ENCODE measurements at regions not wholly inside any gene's neighbourhood (a gene's known extent, or its start where the extent isn't known, plus 50 kb on each side); places are given as distances from the start of the nearest gene placed in this dataset.

- no peaks in the 10 kb centered on the region for H3K9me3 Mint-ChIP-seq (ENCODE audit: low read depth)
- H3K4me1 Mint-ChIP-seq (ENCODE audit: low read depth) = no peaks in the 10 kb centered on the region
- no peak overlapping the region for H3K27ac Mint-ChIP-seq
- H3K4me3 Mint-ChIP-seq = no peak overlapping the region
- peaks cover 25% of the 10 kb centered on the region for H3K27me3 Mint-ChIP-seq
- H3K36me3 Mint-ChIP-seq = no peaks in the 10 kb centered on the region
Measured at GRCh38 chr1:22212400-22213233, 69.7 kb upstream of the WNT4 start.

- Mint-ChIP-seq H3K4me1 (ENCODE audit: low read depth) (no peaks in the 10 kb centered on the region), H3K9me3 (ENCODE audit: low read depth) (no peaks in the 10 kb centered on the region), H3K27ac (no peak overlapping the region), H3K4me3 (no peak overlapping the region), H3K27me3 (peaks cover 15% of the 10 kb centered on the region), H3K36me3 (no peaks in the 10 kb centered on the region)
Measured at GRCh38 chr1:22216210-22216883, 73.5 kb upstream of the WNT4 start.

DNA sequence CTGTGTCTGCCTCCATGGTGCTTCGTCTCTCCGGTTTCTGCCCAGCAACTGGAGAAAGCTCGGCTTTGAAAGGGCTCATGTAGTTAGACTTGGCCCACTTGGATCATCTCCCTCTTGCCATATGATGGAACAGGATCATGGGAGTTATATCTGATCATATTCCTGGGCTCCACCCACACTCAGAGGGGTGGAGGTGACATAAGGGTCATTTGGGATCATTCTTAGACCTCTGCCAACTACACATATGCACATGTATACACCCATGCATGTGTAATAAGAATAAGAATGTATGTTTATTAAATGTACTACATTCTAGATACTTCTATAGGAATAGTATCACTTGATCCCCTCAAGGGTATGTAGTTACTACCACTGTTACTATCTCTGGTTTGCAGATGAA, 74.1 kb upstream of the WNT4 start:
- H3K27ac Mint-ChIP-seq = no peak overlapping the region

GRCh38 chr1:22217811-22218460, 75.0 kb upstream of the WNT4 start:
- Mint-ChIP-seq H3K27me3 (peaks cover 13% of the 10 kb centered on the region), H3K36me3 (no peaks in the 10 kb centered on the region), H3K9me3 (ENCODE audit: low read depth) (no peaks in the 10 kb centered on the region), H3K27ac (no peak overlapping the region), H3K4me3 (no peak overlapping the region), H3K4me1 (ENCODE audit: low read depth) (no peaks in the 10 kb centered on the region)

More for the DNA sequence above, 74.1 kb upstream of the WNT4 start:
- Mint-ChIP-seq H3K4me3 (no peak overlapping the region), H3K9me3 (ENCODE audit: low read depth) (no peaks in the 10 kb centered on the region), H3K27me3 (peaks cover 14% of the 10 kb centered on the region), H3K4me1 (ENCODE audit: low read depth) (no peaks in the 10 kb centered on the region), H3K36me3 (no peaks in the 10 kb centered on the region)

GRCh38 chr1:22218618-22219250, 75.8 kb upstream of the WNT4 start:
- H3K27me3 Mint-ChIP-seq = peaks cover 8% of the 10 kb centered on the region
- H3K9me3 Mint-ChIP-seq (ENCODE audit: low read depth) = no peaks in the 10 kb centered on the region
- H3K27ac Mint-ChIP-seq = no peak overlapping the region
- no peaks in the 10 kb centered on the region for H3K4me1 Mint-ChIP-seq (ENCODE audit: low read depth)
- no peak overlapping the region for H3K4me3 Mint-ChIP-seq
- no peaks in the 10 kb centered on the region for H3K36me3 Mint-ChIP-seq

DNA sequence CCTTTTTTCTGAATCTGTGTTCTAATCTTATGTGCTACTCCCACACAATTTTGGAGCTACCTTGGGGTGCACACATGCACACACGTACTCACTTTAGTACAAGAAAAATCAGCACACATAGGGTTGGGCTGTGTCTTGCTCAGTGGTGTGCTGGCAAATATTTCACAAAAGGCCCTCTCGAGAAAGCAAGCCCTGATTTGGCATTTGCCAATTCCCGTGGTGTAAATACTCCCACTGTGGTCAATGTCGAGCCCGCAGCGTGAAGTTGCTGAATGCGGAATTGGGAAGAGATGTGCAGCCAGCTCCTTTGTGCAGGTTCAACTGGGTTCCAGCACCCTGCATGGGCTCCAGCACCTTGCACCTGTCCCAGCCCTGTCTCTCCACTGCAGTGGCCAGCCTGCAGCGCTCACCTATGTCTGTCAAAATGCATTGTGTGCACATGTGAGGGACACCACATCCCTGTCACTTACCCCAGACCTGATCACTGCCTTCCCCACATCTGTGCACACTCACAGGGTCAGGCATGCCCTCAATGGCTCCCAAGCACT, 78.4 kb upstream of the WNT4 start:
- Mint-ChIP-seq H3K4me3 (no peak overlapping the region), H3K9me3 (ENCODE audit: low read depth) (no peaks in the 10 kb centered on the region), H3K27ac (no peak overlapping the region), H3K4me1 (ENCODE audit: low read depth) (no peaks in the 10 kb centered on the region), H3K27me3 (peaks cover 7% of the 10 kb centered on the region), H3K36me3 (peaks cover 2% of the 10 kb centered on the region)

GRCh38 chr1:22222723-22223122, 79.8 kb upstream of the WNT4 start:
- Mint-ChIP-seq H3K4me3 (no peak overlapping the region), H3K4me1 (ENCODE audit: low read depth) (no peaks in the 10 kb centered on the region)

GRCh38 chr1:22223176-22223575, 80.3 kb upstream of the WNT4 start:
- Mint-ChIP-seq H3K4me3 (no peak overlapping the region), H3K27me3 (peaks cover 7% of the 10 kb centered on the region), H3K9me3 (ENCODE audit: low read depth) (no peaks in the 10 kb centered on the region), H3K27ac (no peak overlapping the region), H3K36me3 (peaks cover 2% of the 10 kb centered on the region), H3K4me1 (ENCODE audit: low read depth) (no peaks in the 10 kb centered on the region)

More at GRCh38 chr1:22222723-22223122, 79.8 kb upstream of the WNT4 start:
- no peak overlapping the region for H3K27ac Mint-ChIP-seq
- H3K36me3 Mint-ChIP-seq = peaks cover 2% of the 10 kb centered on the region
- peaks cover 6% of the 10 kb centered on the region for H3K27me3 Mint-ChIP-seq
- no peaks in the 10 kb centered on the region for H3K9me3 Mint-ChIP-seq (ENCODE audit: low read depth)

DNA sequence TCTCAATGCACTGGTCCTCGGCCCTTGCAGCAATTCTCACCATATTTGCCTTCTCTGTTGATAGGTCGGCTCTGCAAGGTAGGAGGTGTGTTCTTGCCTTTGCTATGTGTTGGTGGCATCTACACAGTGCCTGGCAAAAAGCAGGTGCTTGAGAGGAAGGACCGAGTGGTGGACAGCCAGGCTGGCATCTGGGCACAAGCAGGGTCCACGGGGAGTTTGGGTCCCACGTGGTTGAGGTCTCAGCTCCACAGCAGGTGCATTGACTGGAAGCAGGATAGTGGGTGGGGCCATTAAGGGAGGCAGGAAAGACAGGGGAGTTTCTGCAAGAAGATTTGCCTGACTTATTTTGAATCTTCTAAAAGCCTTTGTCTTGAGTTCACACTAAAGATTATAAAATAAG, 81.2 kb upstream of the WNT4 start:
- Mint-ChIP-seq H3K9me3 (ENCODE audit: low read depth) (no peaks in the 10 kb centered on the region), H3K36me3 (peaks cover 2% of the 10 kb centered on the region), H3K27me3 (peaks cover 7% of the 10 kb centered on the region), H3K4me3 (no peak overlapping the region), H3K27ac (no peak overlapping the region), H3K4me1 (ENCODE audit: low read depth) (no peaks in the 10 kb centered on the region)

DNA sequence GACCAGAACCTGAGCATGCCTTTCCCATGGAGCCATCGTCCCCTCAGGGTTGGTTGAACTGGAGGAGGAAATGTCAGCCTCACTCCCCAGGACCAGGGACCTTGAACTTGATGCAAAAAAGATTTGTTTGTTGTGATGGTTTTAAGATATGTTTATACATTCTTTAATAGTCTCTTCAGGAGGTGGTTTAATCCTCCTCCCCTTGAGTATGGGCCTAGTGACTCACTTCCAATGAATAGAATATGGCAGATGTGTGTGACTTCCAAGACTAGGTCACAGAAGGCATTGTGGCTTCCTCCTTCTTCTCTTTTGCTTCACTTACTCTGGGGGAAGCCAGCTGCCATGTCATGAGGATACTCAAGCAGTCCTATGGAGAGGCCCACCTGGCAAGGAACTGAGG, 81.7 kb upstream of the WNT4 start:
- H3K4me1 Mint-ChIP-seq (ENCODE audit: low read depth) = no peaks in the 10 kb centered on the region
- peaks cover 5% of the 10 kb centered on the region for H3K27me3 Mint-ChIP-seq
- H3K36me3 Mint-ChIP-seq = peaks cover 2% of the 10 kb centered on the region
- no peaks in the 10 kb centered on the region for H3K9me3 Mint-ChIP-seq (ENCODE audit: low read depth)
- H3K27ac Mint-ChIP-seq = no peak overlapping the region
- H3K4me3 Mint-ChIP-seq = no peak overlapping the region

- Mint-ChIP-seq H3K4me1 (ENCODE audit: low read depth) (no peaks in the 10 kb centered on the region), H3K9me3 (ENCODE audit: low read depth) (no peaks in the 10 kb centered on the region), H3K27ac (no peak overlapping the region), H3K4me3 (no peak overlapping the region), H3K36me3 (peaks cover 2% of the 10 kb centered on the region), H3K27me3 (peaks cover 6% of the 10 kb centered on the region)
Measured at GRCh38 chr1:22225858-22226589, 83.1 kb upstream of the WNT4 start.

DNA sequence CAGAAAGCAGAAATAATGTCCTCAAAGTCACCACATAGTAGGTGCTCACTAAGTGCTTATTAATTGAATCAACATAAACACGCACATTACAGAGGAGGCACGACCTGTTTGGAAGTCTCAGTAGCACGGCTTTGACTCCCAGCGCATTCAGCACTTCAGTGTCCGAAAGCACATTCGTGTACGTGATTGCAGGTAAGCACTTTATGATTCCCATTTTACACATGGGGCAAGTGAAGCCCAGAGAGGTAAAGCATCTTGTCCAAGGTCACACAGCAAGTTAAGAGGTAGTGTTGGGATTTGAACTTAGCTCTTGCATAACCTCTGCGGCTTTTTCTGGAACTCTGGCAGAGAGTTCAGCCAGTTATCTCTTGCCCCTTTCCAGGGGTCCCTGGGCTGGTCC, 85.2 kb upstream of the WNT4 start:
- peaks cover 9% of the 10 kb centered on the region for H3K27me3 Mint-ChIP-seq
- H3K4me3 Mint-ChIP-seq = no peak overlapping the region
- no peaks in the 10 kb centered on the region for H3K4me1 Mint-ChIP-seq (ENCODE audit: low read depth)
- no peak overlapping the region for H3K27ac Mint-ChIP-seq
- H3K9me3 Mint-ChIP-seq (ENCODE audit: low read depth) = no peaks in the 10 kb centered on the region
- peaks cover 2% of the 10 kb centered on the region for H3K36me3 Mint-ChIP-seq

DNA sequence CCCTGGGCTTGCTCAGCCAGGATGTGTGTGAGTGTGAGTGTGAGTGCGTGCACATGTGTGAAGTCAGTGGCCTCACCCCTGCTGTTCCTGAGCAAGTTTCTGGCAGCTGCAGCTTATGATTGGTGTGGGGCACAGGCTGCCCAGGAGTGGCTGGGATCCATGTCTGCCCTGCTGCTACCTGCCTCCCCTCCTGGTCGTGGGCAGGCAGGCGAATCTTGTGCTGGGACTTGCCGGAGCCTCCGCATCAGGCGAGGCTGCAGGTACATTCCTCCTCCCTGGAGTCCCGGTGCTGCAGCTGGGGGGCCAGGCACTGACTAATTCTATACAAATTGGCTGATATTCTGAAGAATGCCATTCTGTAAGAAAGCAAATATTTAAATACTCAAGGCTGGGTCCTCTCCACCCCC, 85.6 kb upstream of the WNT4 start:
- Mint-ChIP-seq H3K27me3 (peaks cover 9% of the 10 kb centered on the region), H3K4me3 (no peak overlapping the region), H3K9me3 (ENCODE audit: low read depth) (no peaks in the 10 kb centered on the region), H3K4me1 (ENCODE audit: low read depth) (no peaks in the 10 kb centered on the region), H3K27ac (no peak overlapping the region), H3K36me3 (peaks cover 2% of the 10 kb centered on the region)

GRCh38 chr1:22229379-22229778, 86.5 kb upstream of the WNT4 start:
- Mint-ChIP-seq H3K27me3 (peaks cover 7% of the 10 kb centered on the region), H3K9me3 (ENCODE audit: low read depth) (no peaks in the 10 kb centered on the region), H3K27ac (no peak overlapping the region), H3K36me3 (peaks cover 2% of the 10 kb centered on the region), H3K4me1 (ENCODE audit: low read depth) (no peaks in the 10 kb centered on the region), H3K4me3 (no peak overlapping the region)

All from activated naive CD8-positive, alpha-beta T cell (primary cell).